OCI-LY3 (cell line): ENCODE measurements at regions not wholly inside any gene's neighbourhood (a gene's known extent, or its start where the extent isn't known, plus 50 kb on each side); places are given as distances from the start of the nearest gene placed in this dataset.
"Not testable (repeated sequence)": the region's sequence is repeated elsewhere in the genome, so short reads cannot be mapped to it uniquely, and the experiment has no call there.

Source experiments
- EZH2phosphoT487 ChIP-seq: fragments of 200-600 bp; shearing (Covaris generic); IDR thresholded peaks from 2 replicates; pipeline ENCODE4 v1.6.1; 2018; ENCODE audit warnings: antibody characterized with exemption, mixed run types, low read depth
- TF ChIP-seq, protein P1 (sequence below): fragments of 200-600, 300-600 bp; sonication (generic); IDR thresholded peaks from 2 replicates; pipeline ENCODE4 v1.5.1; 2014; ENCODE audit warnings: antibody characterized with exemption, low read length, low read depth

DNA sequence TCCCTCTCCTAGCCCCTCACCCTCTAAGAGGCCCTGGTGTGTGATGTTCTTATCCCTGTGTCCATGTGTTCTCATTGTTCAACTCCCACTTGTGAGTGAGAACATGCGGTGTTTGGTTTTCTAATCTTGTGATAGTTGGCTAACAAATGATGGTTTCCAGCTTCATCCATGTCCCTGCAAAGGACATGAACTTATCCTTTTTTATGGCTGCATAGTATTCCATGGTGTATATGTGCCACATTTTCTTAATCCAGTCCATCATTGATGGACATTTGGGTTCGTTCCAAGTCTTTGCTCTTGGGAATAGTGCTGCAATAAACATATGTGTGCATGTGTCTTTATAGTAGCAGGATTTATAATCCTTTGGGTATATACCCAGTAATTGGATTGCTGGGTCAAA, 353.2 kb upstream of the EDA2R start:
- TF ChIP-seq, protein P1, sequence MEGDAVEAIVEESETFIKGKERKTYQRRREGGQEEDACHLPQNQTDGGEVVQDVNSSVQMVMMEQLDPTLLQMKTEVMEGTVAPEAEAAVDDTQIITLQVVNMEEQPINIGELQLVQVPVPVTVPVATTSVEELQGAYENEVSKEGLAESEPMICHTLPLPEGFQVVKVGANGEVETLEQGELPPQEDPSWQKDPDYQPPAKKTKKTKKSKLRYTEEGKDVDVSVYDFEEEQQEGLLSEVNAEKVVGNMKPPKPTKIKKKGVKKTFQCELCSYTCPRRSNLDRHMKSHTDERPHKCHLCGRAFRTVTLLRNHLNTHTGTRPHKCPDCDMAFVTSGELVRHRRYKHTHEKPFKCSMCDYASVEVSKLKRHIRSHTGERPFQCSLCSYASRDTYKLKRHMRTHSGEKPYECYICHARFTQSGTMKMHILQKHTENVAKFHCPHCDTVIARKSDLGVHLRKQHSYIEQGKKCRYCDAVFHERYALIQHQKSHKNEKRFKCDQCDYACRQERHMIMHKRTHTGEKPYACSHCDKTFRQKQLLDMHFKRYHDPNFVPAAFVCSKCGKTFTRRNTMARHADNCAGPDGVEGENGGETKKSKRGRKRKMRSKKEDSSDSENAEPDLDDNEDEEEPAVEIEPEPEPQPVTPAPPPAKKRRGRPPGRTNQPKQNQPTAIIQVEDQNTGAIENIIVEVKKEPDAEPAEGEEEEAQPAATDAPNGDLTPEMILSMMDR: not testable (repeated sequence)
- not testable (repeated sequence) for TF ChIP-seq EZH2phosphoT487
